ENCODE measurements at regions not wholly inside any gene's neighbourhood (a gene's known extent, or its start where the extent isn't known, plus 50 kb on each side); places are given as distances from the start of the nearest gene placed in this dataset.

GRCh38 chr17:79457889-79458288 lies 153.0 kb downstream of the RBFOX3 start:
- no peaks in the 10 kb centered on the region for H3K79me2 ChIP-seq (ENCODE audit: control insufficient read depth, insufficient read depth, low read length)
- no peak for TF ChIP-seq EZH2 (IDR thresholded peaks at IDR 0.05; ENCODE audit: low read length)
- no peak for TF ChIP-seq CTCF (optimal IDR thresholded peaks at IDR 0.05 in 1 of 3, IDR thresholded peaks at IDR 0.05 in 1 of 3, conservative IDR thresholded peaks at IDR 0.05 in 1 of 3; ENCODE audit: extremely low read depth in 1 of 3, insufficient read depth in 2 of 3, low read length in 3 of 3)
- H3K4me2 ChIP-seq (ENCODE audit: control insufficient read depth, extremely low read depth, insufficient read depth, low read depth, low read length): no peak overlapping the region
- no peak overlapping the region for H3K27ac ChIP-seq (ENCODE audit: control insufficient read depth, insufficient read depth, low read length)
- H3K36me3 ChIP-seq (ENCODE audit: control insufficient read depth in 2 of 2, extremely low read depth in 1 of 2, insufficient read depth in 2 of 2, low read length in 2 of 2): no peaks in the 10 kb centered on the region
- H3K4me3 ChIP-seq (ENCODE audit: control insufficient read depth in 2 of 3, extremely low read depth in 1 of 3, insufficient read depth in 2 of 3, low read depth in 1 of 3, low read length in 3 of 3): no peak overlapping the region
- H2AFZ ChIP-seq (ENCODE audit: control insufficient read depth, low read length): no peak overlapping the region
- no peak for DNase-seq (ENCODE audit: low read depth, low spot score)
- no peaks in the 10 kb centered on the region for H3K9me3 ChIP-seq (ENCODE audit: control insufficient read depth, low read depth, low read length)
- no peak for FAIRE-seq
- H3K27me3 ChIP-seq (ENCODE audit: control insufficient read depth, extremely low read depth, insufficient read depth, low read length): peaks cover 5% of the 10 kb centered on the region
- no peak overlapping the region for H3K9ac ChIP-seq (ENCODE audit: control insufficient read depth, extremely low read depth, insufficient read depth, low read length)
- no peaks in the 10 kb centered on the region for H3K4me1 ChIP-seq (ENCODE audit: control insufficient read depth, extremely low read depth, insufficient read depth, low read length)
- H4K20me1 ChIP-seq (ENCODE audit: control insufficient read depth, extremely low read depth, insufficient read depth, low read length): no peaks in the 10 kb centered on the region
- no peaks in the 10 kb centered on the region for H3K9me1 ChIP-seq (ENCODE audit: control insufficient read depth, extremely low read depth, insufficient read depth, low read length)
- dilution Hi-C loops (cut with MboI; ENCODE audit: extremely low pct_ligation_motif_present, low sequenced_read_pairs): no loop called here

GRCh38 chr17:79457376-79457775 lies 153.5 kb downstream of the RBFOX3 start:
- Histone ChIP-seq H3K4me1 (ENCODE audit: control insufficient read depth, extremely low read depth, insufficient read depth, low read length) (no peaks in the 10 kb centered on the region), H3K9ac (ENCODE audit: control insufficient read depth, extremely low read depth, insufficient read depth, low read length) (no peak overlapping the region), H3K36me3 (ENCODE audit: control insufficient read depth in 2 of 2, extremely low read depth in 1 of 2, insufficient read depth in 2 of 2, low read length in 2 of 2) (no peaks in the 10 kb centered on the region), H3K4me3 (ENCODE audit: control insufficient read depth in 2 of 3, extremely low read depth in 1 of 3, insufficient read depth in 2 of 3, low read depth in 1 of 3, low read length in 3 of 3) (no peak overlapping the region), H3K79me2 (ENCODE audit: control insufficient read depth, insufficient read depth, low read length) (no peaks in the 10 kb centered on the region), H4K20me1 (ENCODE audit: control insufficient read depth, extremely low read depth, insufficient read depth, low read length) (no peaks in the 10 kb centered on the region), H3K27ac (ENCODE audit: control insufficient read depth, insufficient read depth, low read length) (no peak overlapping the region), H3K9me1 (ENCODE audit: control insufficient read depth, extremely low read depth, insufficient read depth, low read length) (no peaks in the 10 kb centered on the region), H3K27me3 (ENCODE audit: control insufficient read depth, extremely low read depth, insufficient read depth, low read length) (peaks cover 5% of the 10 kb centered on the region), H3K4me2 (ENCODE audit: control insufficient read depth, extremely low read depth, insufficient read depth, low read depth, low read length) (no peak overlapping the region), H2AFZ (ENCODE audit: control insufficient read depth, low read length) (no peak overlapping the region), H3K9me3 (ENCODE audit: control insufficient read depth, low read depth, low read length) (no peaks in the 10 kb centered on the region)
- dilution Hi-C loops (cut with MboI; ENCODE audit: extremely low pct_ligation_motif_present, low sequenced_read_pairs): no loop called here
- TF ChIP-seq EZH2 (IDR thresholded peaks at IDR 0.05; ENCODE audit: low read length): no peak
- TF ChIP-seq CTCF (optimal IDR thresholded peaks at IDR 0.05 in 1 of 3, IDR thresholded peaks at IDR 0.05 in 1 of 3, conservative IDR thresholded peaks at IDR 0.05 in 1 of 3; ENCODE audit: extremely low read depth in 1 of 3, insufficient read depth in 2 of 3, low read length in 3 of 3): no peak
- DNase-seq (ENCODE audit: low read depth, low spot score): no peak
- no peak for FAIRE-seq

All from keratinocyte (primary cell).